ENCODE measurements at regions not wholly inside any gene's neighbourhood (a gene's known extent, or its start where the extent isn't known, plus 50 kb on each side); places are given as distances from the start of the nearest gene placed in this dataset.

GRCh38 chr11:112563808-112564207 lies 303.1 kb upstream of the PLET1 start:
- ChIA-PET POLR2A (ENCODE audit: partially characterized antibody) (no interaction called here), CTCF (ENCODE audit: partially characterized antibody) (interaction anchor here (0.8 to 3.7 kb wide), 5 partner anchors 9 to 721 kb away, joined by 3 to 37 read pairs (median 4); no protein-coding TSS in a partner anchor)
- H2AK5ac ChIP-seq (ENCODE audit: low read depth, low read length): no peak overlapping the region
- H3K79me1 ChIP-seq (ENCODE audit: low read depth, low read length): no peaks in the 10 kb centered on the region
- H3K4ac ChIP-seq (replicated peaks; ENCODE audit: insufficient read length, low read depth, low read length): no peak overlapping the region
- H2BK5ac ChIP-seq (ENCODE audit: low read depth, low read length): no peak overlapping the region
- no peaks in the 10 kb centered on the region for H4K20me1 ChIP-seq (replicated peaks in 1 of 2; ENCODE audit: control insufficient read depth in 1 of 2, insufficient read depth in 2 of 2, low read length in 2 of 2)
- H3K27me3 ChIP-seq (replicated peaks in 1 of 4; ENCODE audit: control insufficient read depth in 3 of 4, extremely low read depth in 1 of 4, insufficient read depth in 3 of 4, low read length in 3 of 4): no peaks in the 10 kb centered on the region; a peak in 1 of 7 replicates
- no peak overlapping the region for H2BK120ac ChIP-seq (replicated peaks; ENCODE audit: low read depth, low read length)
- no peak overlapping the region for H4K8ac ChIP-seq (ENCODE audit: extremely low read depth, insufficient read depth, low read length)
- H3K56ac ChIP-seq (replicated peaks; ENCODE audit: insufficient read length, low read depth, low read length): no peak overlapping the region
- H3K18ac ChIP-seq (ENCODE audit: extremely low read depth, low read length): no peak overlapping the region
- H3K36me3 ChIP-seq (ENCODE audit: control insufficient read depth in 2 of 4, insufficient read depth in 4 of 4, low read length in 3 of 4): no peaks in the 10 kb centered on the region
- no peak overlapping the region for H4K5ac ChIP-seq (ENCODE audit: insufficient read length, low read depth, low read length)
- H3K79me2 ChIP-seq (ENCODE audit: control insufficient read depth in 1 of 2, insufficient read depth in 2 of 2, low read length in 2 of 2): no peaks in the 10 kb centered on the region
- no peak overlapping the region for H2BK15ac ChIP-seq (ENCODE audit: low read length)
- no peaks in the 10 kb centered on the region for H3K4me1 ChIP-seq (replicated peaks in 1 of 4; ENCODE audit: control insufficient read depth in 3 of 4, insufficient read depth in 4 of 4, low read length in 3 of 4)
- H2AFZ ChIP-seq (ENCODE audit: low read length): no peak overlapping the region
- H3K9ac ChIP-seq (replicated peaks in 1 of 4; ENCODE audit: extremely low read depth in 1 of 4, low read depth in 3 of 4, low read length in 3 of 4): no peak overlapping the region
- H3K9me3 ChIP-seq (ENCODE audit: insufficient read depth in 2 of 2, low read depth in 1 of 2, low read length in 1 of 2): no peaks in the 10 kb centered on the region
- no peak overlapping the region for H2BK20ac ChIP-seq (ENCODE audit: low read length)
- no peak overlapping the region for H3K23ac ChIP-seq (ENCODE audit: insufficient read length)
- no peak overlapping the region for H2BK12ac ChIP-seq (ENCODE audit: low read depth, low read length)
- no peak overlapping the region for H3K4me2 ChIP-seq (ENCODE audit: insufficient read depth in 1 of 2, low read depth in 2 of 2, low read length in 2 of 2)
- H3K4me3 ChIP-seq (ENCODE audit: extremely low read depth in 1 of 4, insufficient read depth in 2 of 4, low read depth in 3 of 4, low read length in 4 of 4): no peak overlapping the region
- no peaks in the 10 kb centered on the region for H3K23me2 ChIP-seq (ENCODE audit: low read depth, low read length)
- no peak for FAIRE-seq
- no peak overlapping the region for H3K27ac ChIP-seq (ENCODE audit: low read depth, low read length)
- H3K14ac ChIP-seq (ENCODE audit: insufficient read length): no peak overlapping the region
- no peak for DNase-seq (ENCODE audit: low read depth in 1 of 2, low spot score in 2 of 2)
- WGBS, 2 experiments (ENCODE audit: extremely low coverage in 1 of 2, insufficient coverage in 1 of 2, insufficient read length in 1 of 2, insufficient replicate concordance in 2 of 2, low coverage in 1 of 2, low lambda C conversion rate in 2 of 2, missing lambda C conversion rate in 1 of 2): 96% methylated on average over 5 of the region's 5 CpGs; no CpG with 5 or more reads in 1 of the 2 experiments
- no peak overlapping the region for H4K91ac ChIP-seq (replicated peaks; ENCODE audit: insufficient read length, low read length)
- TF ChIP-seq SIN3A (conservative IDR thresholded peaks at IDR 0.05 in 1 of 2, IDR thresholded peaks at IDR 0.05 in 1 of 2; ENCODE audit: low read depth in 1 of 2, low read length in 2 of 2) (no peak), POLR2AphosphoS5 (IDR thresholded peaks at IDR 0.05; ENCODE audit: low read depth, low read length) (no peak), E2F6 (IDR thresholded peaks at IDR 0.05) (no peak), CTCF (IDR thresholded peaks at IDR 0.05; ENCODE audit: control extremely low read depth in 1 of 3, insufficient read depth in 1 of 3, low read depth in 1 of 3, low read length in 3 of 3) (no peak), GTF2F1 (IDR thresholded peaks at IDR 0.05; ENCODE audit: borderline replicate concordance, low read depth, low read length) (no peak), EP300 (IDR thresholded peaks at IDR 0.05; ENCODE audit: borderline replicate concordance in 1 of 2, low read depth in 2 of 2, low read length in 2 of 2) (no peak), KDM4A (IDR thresholded peaks at IDR 0.05; ENCODE audit: low read depth, low read length, severe bottlenecking) (no peak), CBX8 (IDR thresholded peaks at IDR 0.05; ENCODE audit: borderline replicate concordance, low read depth, low read length) (no peak), PHF8 (conservative IDR thresholded peaks at IDR 0.05; ENCODE audit: low read depth, low read length) (no peak), TAF7 (optimal IDR thresholded peaks at IDR 0.05; ENCODE audit: borderline replicate concordance, low read depth, low read length) (no peak)

All from H1 (cell line).